Neural cell (in vitro differentiated cells): ENCODE measurements at regions not wholly inside any gene's neighbourhood (a gene's known extent, or its start where the extent isn't known, plus 50 kb on each side); places are given as distances from the start of the nearest gene placed in this dataset.

Source experiments
- H2AFZ ChIP-seq: fragments of 200-600, 300-800 bp; sonication (generic), shearing (Covaris generic); 2 replicates; pipeline ENCODE4 v1.6.0; 2014; ENCODE audit warnings: low read depth, mild to moderate bottlenecking, antibody characterized with exemption, low read length, moderate library complexity
- H3F3A ChIP-seq: fragments of 200-600 bp; shearing (Covaris generic); 2 replicates; pipeline ENCODE4 v1.6.1; 2016; ENCODE audit warnings: mild to moderate bottlenecking, moderate library complexity, mixed read lengths, antibody characterized with exemption, low read length; ENCODE audit not compliant: insufficient read depth, poor library complexity, severe bottlenecking
- H3K27ac ChIP-seq: fragments of 200-600, 300-800 bp; sonication (generic), shearing (Covaris generic); 2 replicates; pipeline ENCODE4 v1.5.1; 2014; ENCODE audit warnings: mild to moderate bottlenecking, low read length, moderate library complexity
- H3K27me3 ChIP-seq: fragments of 300-800, 200-600 bp; sonication (generic), shearing (Covaris generic); 2 replicates; pipeline ENCODE4 v1.6.0; 2014; ENCODE audit warnings: mild to moderate bottlenecking, low read depth, low read length, moderate library complexity; ENCODE audit not compliant: insufficient read depth
- H3K36me3 ChIP-seq: fragments of 300-800, 200-600 bp; sonication (generic), shearing (Covaris generic); 2 replicates; pipeline ENCODE4 v1.5.1; 2014; ENCODE audit warnings: mild to moderate bottlenecking, antibody characterized with exemption, low read length, moderate library complexity; ENCODE audit not compliant: insufficient read depth
- H3K4me2 ChIP-seq: fragments of 300-800, 200-600 bp; sonication (generic), shearing (Covaris generic); 2 replicates; pipeline ENCODE4 v1.6.0; 2014; ENCODE audit warnings: mild to moderate bottlenecking, low read length
- H3K4me3 ChIP-seq: fragments of 300-800, 200-600 bp; sonication (generic), shearing (Covaris generic); 2 replicates; pipeline ENCODE4 v1.5.1; 2014; ENCODE audit warnings: mild to moderate bottlenecking, low read length, moderate library complexity
- H3K79me2 ChIP-seq: fragments of 200-600 bp; shearing (Covaris generic); replicated peaks from 2 replicates; pipeline ENCODE4 v1.6.0; 2014; ENCODE audit warnings: mild to moderate bottlenecking, low read length, moderate library complexity; ENCODE audit not compliant: insufficient read depth
- H3K9ac ChIP-seq: fragments of 300-800, 200-600 bp; sonication (generic), shearing (Covaris generic); 2 replicates; pipeline ENCODE4 v1.6.1; 2016; ENCODE audit warnings: mild to moderate bottlenecking, low read length, mixed read lengths
- H3K9me2 ChIP-seq: fragments of 200-600 bp; shearing (Covaris generic); 2 replicates; pipeline ENCODE4 v1.6.1; 2016; ENCODE audit warnings: mild to moderate bottlenecking, low read length, mixed read lengths; ENCODE audit not compliant: insufficient read depth
- H3K9me3 ChIP-seq: fragments of 200-600, 300-800 bp; sonication (generic), shearing (Covaris generic); 2 replicates; pipeline ENCODE4 v1.6.1; 2016; ENCODE audit warnings: mild to moderate bottlenecking, mixed run types, low read length, moderate library complexity, mixed read lengths
- H4K20me1 ChIP-seq: fragments of 200-600 bp; shearing (Covaris generic); 2 replicates; pipeline ENCODE4 v1.6.1; 2016; ENCODE audit warnings: mild to moderate bottlenecking, mixed run types; ENCODE audit not compliant: insufficient read depth
- EP300 ChIP-seq: fragments of 450-650 bp; conservative IDR thresholded peaks from 2 replicates; pipeline ENCODE4 v1.6.1; 2014; ENCODE audit warnings: antibody characterized with exemption, mild to moderate bottlenecking, moderate library complexity; ENCODE audit not compliant: poor library complexity, severe bottlenecking
- RAD21 ChIP-seq: fragments of 450-650 bp; conservative IDR thresholded peaks from 2 replicates; pipeline ENCODE4 v1.6.1; 2014; ENCODE audit warnings: antibody characterized with exemption, mild to moderate bottlenecking, moderate library complexity
- REST ChIP-seq: IDR thresholded peaks from 2 replicates; pipeline ENCODE4 v1.6.1; 2012; ENCODE audit warnings: borderline replicate concordance
- SMC3 ChIP-seq: fragments of 450-650 bp; conservative IDR thresholded peaks from 2 replicates; pipeline ENCODE4 v1.6.1; 2014; ENCODE audit warnings: antibody characterized with exemption, mild to moderate bottlenecking, moderate library complexity; ENCODE audit not compliant: poor library complexity

DNA sequence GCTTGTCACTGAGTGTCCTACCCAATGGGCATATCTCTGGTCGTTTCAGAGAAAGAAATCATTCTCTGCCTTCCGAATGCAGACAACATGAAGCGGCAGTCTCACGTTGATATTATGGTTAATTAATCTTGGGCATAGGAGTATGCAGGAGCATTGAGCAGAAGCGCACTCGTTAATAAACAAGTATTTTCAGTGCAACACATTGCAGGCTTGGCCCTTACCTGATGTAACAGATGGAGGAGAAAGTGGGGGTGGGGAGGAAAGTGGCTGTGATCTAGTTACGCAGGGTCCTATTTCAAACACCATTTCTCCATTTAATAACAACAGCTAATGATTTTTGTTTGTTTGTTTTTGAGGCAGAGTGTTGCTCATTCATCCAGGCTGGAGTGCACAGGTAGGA is 414.0 kb upstream of the RBFOX1 start:
- Histone ChIP-seq H3K27me3 (no peaks in the 10 kb centered on the region), H3F3A (no peaks in the 10 kb centered on the region), H2AFZ (no peak overlapping the region), H3K27ac (no peak overlapping the region), H3K9me2 (no peaks in the 10 kb centered on the region), H3K79me2 (no peaks in the 10 kb centered on the region), H3K4me2 (no peak overlapping the region), H3K36me3 (no peaks in the 10 kb centered on the region), H4K20me1 (no peaks in the 10 kb centered on the region), H3K9ac (no peak overlapping the region), H3K9me3 (no peaks in the 10 kb centered on the region), H3K4me3 (no peak overlapping the region)
- TF ChIP-seq SMC3, result no peak
- no peak for TF ChIP-seq REST

- no peak overlapping the region for H3K4me3 ChIP-seq
- H3K27me3 ChIP-seq, result no peaks in the 10 kb centered on the region
- no peak overlapping the region for H2AFZ ChIP-seq
- no peaks in the 10 kb centered on the region for H3F3A ChIP-seq
- H3K9me2 ChIP-seq, result no peaks in the 10 kb centered on the region
- no peaks in the 10 kb centered on the region for H3K36me3 ChIP-seq
- no peaks in the 10 kb centered on the region for H4K20me1 ChIP-seq
- no peaks in the 10 kb centered on the region for H3K79me2 ChIP-seq
- no peak overlapping the region for H3K4me2 ChIP-seq
- no peaks in the 10 kb centered on the region for H3K9me3 ChIP-seq
- H3K27ac ChIP-seq, result no peak overlapping the region
- TF ChIP-seq SMC3, result no peak
- H3K9ac ChIP-seq, result no peak overlapping the region
Measured at GRCh38 chr16:6916946-6917345, 415.7 kb upstream of the RBFOX1 start.

DNA sequence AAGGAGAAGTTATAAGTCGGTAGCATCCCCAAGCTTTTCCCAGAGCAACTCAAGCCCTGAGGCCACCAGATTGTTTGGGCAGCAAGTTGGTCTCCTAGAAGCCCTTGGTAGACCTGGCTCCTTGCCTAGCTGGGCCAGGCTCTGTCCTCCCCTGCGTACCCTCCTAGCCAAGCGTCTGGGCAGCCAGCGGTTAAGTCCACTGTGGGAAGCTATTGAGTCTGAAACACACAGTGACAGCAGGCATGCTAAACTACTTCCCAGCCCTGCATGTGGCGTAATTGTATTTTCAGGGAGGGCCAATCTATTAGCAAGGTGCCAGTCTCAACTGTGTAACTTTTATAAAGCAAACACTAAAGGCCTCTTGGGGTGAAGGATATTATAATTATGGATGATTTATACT is 419.1 kb upstream of the RBFOX1 start:
- H3F3A ChIP-seq, result no peaks in the 10 kb centered on the region
- H3K9me2 ChIP-seq, result no peaks in the 10 kb centered on the region
- no peaks in the 10 kb centered on the region for H4K20me1 ChIP-seq

More for the DNA sequence above, 419.1 kb upstream of the RBFOX1 start:
- Histone ChIP-seq H3K9ac (no peak overlapping the region), H3K4me3 (no peak overlapping the region), H3K36me3 (no peaks in the 10 kb centered on the region), H2AFZ (no peak overlapping the region), H3K27ac (no peak overlapping the region), H3K9me3 (no peaks in the 10 kb centered on the region), H3K4me2 (no peak overlapping the region), H3K27me3 (no peaks in the 10 kb centered on the region), H3K79me2 (no peaks in the 10 kb centered on the region)
- TF ChIP-seq REST, result no peak
- TF ChIP-seq EP300, result no peak
- TF ChIP-seq RAD21, result no peak
